ENCODE measurements at regions not wholly inside any gene's neighbourhood (a gene's known extent, or its start where the extent isn't known, plus 50 kb on each side); places are given as distances from the start of the nearest gene placed in this dataset.
"Not testable (repeated sequence)": the region's sequence is repeated elsewhere in the genome, so short reads cannot be mapped to it uniquely, and the experiment has no call there.

- peak; percentile 66 for DNase-seq
These were observed 101.8 kb upstream of the GRK3 start for GRCh38 chr22:25462474-25463346.

DNA sequence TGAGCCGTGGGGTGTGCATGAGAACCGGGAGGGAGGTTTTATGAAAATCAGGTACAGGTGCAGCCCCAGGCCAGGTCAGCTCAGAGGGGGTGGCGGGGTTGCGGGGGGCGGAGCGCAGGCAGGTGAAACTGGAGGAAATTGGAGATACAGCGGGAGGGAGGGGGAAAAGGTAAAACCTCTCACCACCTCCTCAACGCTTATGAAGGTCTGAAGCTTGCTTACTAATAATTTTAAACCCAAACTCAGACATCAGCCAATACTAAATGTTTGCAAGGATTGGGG, 101.2 kb upstream of the GRK3 start:
- DNase-seq: not testable (repeated sequence)

DNA sequence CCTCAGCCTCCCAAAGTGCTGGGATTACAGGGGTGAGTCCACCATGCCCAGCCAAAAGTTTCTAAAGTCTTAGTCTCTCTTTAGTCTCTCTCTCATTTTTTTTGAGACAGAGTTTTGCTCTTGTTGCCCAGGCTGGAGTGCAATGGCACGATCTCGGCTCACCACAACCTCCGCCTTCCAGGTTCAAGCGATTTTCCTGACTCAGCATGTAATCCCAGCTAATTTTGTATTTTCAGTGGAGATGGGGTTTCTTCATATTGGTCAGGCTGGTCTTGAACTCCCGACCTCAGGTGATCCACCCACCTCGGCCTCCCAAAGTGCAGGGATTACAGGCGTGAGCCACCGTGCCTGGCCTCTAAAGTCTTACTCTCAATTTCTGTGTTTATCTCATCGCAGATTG, 100.1 kb upstream of the GRK3 start:
- DNase-seq: not testable (repeated sequence)

GRCh38 chr22:25465949-25466348, 98.5 kb upstream of the GRK3 start:
- DNase-seq: no peak

DNA sequence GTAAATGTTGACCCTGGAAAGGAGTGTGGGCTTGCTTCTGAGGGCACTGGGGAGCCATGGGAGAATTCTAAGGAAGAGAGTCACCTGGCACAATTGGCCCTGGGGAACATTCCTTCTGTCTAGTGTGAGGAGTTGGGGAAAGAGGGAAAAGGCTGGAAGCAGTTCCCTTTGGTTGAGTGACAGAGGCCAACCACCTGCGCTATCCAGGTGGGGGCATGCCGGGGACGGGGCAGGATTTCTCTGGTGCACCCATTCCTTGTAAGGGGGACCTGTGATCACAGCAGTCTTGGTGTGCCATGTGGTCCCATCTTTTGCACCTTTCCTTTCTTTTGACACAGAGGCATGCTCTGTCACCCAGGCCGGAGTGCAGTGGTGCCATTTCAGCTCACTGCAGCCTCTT, 92.1 kb upstream of the GRK3 start:
- no peak for DNase-seq

- DNase-seq: no peak
These were observed 89.0 kb upstream of the GRK3 start for GRCh38 chr22:25475257-25476022.

- DNase-seq: no peak
These were observed 87.1 kb upstream of the GRK3 start for GRCh38 chr22:25477358-25477757.

GRCh38 chr22:25478111-25478510, 86.4 kb upstream of the GRK3 start:
- no peak for DNase-seq

- no peak for DNase-seq
These were observed 85.9 kb upstream of the GRK3 start for GRCh38 chr22:25478528-25478927.

DNA sequence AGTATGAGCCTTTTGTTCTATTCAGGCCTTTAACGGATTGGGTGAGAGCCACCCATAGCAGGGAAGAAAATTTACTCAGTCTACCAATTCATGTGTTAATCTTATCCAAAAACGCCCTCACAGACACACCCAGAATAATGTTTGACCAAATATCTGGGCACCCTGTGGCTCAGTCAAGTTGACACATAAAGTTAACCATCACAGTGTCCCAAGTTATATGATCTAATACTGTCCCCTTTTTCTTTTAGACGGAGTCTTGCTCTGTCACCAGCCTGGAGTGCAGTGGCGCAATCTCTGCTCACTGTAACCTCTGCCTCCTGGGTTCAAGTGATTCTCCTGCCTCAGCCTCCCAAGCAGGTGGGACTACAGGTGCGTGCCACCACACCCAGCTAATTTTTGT, 83.6 kb upstream of the GRK3 start:
- DNase-seq: not testable (repeated sequence)

GRCh38 chr22:25482091-25482760, 82.2 kb upstream of the GRK3 start:
- no peak for DNase-seq

- DNase-seq: no peak
These were observed 81.4 kb upstream of the GRK3 start for GRCh38 chr22:25482868-25483639.

DNA sequence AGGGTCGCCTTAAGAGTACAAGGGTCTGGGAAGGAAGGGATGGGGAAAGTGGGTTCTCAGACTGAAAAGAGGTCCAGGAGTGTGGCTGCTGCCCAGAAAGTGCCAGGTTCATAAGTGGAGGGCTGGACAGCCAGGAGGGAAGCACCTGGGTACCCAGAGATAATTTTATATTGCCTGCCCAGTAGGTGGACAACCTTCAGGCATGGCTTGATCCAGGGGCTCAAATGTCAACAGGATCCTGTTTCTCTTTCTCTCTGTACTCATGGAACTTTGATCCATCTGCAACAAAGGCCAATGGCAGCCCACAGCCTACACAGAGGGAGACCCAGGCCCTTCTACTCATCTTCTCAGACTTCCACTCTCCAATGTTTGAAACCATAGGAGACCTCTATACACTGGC, 80.5 kb upstream of the GRK3 start:
- DNase-seq: no peak

DNA sequence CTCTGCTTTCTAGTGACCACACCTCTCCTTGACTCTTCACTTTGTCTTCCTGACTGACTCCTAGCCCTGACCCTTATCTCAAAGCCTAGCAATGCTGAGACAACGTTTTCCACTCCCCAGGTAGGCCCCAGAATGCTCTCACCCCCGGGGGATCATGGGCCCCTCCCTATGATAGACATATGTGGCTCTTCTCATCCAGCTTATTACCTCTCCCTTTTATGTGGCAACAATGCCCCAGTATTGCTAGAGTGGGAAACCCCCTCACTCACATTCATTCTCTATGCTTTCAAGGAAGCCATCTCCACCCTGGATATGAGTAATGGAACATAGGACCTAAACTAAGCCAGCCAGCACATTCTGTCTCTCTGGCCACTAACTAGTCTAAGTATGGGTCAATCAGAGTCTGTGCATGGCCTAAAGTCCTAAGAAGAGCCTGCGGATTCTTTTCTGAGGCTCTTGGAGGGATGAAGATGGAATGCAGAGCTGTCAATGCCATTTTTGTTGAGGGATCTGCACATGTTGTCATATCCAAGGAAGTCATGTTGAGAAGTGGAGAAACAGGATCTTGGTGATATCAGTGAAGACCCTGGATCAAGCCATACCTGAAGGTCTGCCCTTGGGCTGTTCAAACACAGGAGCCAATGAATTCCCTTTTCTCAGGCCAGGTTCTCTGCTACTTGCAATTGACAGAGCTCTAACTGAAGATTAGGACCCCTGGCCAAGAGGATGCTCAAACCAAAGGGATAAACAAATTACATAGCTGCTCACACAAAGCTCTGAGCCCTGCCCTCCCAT, 79.8 kb upstream of the GRK3 start:
- no peak for DNase-seq

DNA sequence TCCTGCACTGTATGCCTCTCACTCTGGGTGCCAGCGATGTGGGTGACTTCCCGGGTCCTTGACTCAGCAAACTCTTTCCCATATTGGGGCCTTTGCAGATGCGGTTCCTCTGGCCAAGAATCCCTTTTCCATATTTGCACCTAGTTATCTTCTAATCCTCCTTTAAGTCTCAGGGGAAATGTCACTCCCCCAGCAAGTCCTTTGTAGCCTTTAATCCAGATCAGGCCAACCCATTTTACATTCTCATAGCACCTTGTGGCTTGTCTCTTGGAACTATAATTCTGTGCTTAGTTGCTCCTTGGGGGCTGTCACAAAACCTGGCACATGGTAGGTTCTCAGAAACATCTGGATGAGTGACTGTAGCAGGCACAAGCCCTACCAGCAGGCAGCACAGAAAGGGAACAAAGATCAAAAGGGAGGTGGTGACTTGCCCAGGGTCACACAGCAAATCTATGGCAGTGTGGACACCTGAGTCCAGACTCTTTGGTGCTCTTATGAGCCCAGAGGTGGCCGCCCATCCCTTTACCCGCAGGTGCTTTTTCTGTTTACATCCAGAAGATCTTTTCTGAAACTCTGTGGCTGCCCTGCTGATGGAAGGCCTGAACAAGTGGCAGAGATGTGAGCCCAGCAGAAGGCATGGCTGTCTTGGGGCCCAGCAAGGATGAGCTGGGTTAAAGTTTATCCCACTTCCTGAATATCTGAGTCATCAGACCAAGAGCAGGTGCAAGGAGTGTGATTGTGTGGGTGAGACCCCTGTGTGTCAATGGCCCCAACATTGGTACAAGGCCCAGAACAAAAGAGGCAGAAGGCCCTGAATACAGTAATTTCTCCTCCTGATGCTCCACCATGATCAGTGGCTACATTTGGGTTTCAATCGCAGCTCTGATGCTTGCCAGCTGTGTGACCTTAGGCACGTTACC, 78.6 kb upstream of the GRK3 start:
- no peak for DNase-seq

- DNase-seq: no peak
These were observed 77.0 kb upstream of the GRK3 start for GRCh38 chr22:25487508-25487907.

GRCh38 chr22:25488244-25489020, 76.0 kb upstream of the GRK3 start:
- DNase-seq: no peak

GRCh38 chr22:25489947-25490346, 74.5 kb upstream of the GRK3 start:
- DNase-seq: no peak

DNA sequence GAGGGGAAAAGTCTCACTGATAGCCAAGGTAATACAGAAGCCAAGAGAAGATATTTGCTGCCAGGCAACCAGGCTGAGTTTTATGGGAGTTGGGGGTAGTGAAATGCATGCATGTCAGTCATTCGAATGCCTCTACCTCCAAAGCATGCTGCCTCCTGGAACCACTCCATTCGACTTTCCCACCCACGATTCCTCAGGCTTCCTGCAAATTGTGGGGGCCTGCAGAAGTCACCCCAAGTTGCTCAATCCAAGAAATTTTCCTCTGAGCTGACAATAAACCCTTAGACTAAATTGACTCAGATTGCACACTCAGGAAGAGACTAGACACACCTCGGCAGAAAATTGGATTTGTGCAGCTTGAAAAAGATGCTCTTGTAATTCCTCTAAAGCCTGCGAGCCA, 73.6 kb upstream of the GRK3 start:
- DNase-seq: no peak

GRCh38 chr22:25492162-25492561, 72.3 kb upstream of the GRK3 start:
- DNase-seq: no peak
